ENCODE measurements at regions not wholly inside any gene's neighbourhood (a gene's known extent, or its start where the extent isn't known, plus 50 kb on each side); places are given as distances from the start of the nearest gene placed in this dataset.

DNA sequence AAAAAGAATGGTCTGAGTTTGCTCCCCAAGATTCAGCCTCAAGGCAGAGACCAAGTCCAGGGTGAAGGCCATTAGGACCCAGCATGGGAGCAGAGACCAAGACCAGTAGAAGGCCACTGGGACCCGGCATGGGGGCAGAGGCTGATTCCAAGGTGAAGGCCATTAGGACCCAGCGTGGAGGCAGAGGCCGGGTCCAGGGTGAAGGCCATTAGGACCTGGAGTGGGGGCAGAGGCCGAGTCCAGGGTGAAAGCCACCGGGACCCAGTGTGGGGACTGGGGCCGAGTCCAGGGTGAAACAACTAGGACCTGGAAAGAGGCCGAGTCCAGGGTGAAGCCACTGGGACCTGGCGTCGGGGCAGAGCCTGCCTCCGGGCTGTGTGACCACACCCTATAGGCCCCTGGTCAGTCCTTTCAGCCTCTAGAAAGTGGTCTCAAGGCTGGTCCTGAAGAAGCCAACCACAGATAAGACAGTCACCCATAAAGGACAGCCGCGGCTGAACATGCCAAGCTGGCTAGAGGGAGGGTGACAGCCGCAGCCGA, 113.8 kb upstream of the SALL3 start:
- TF ChIP-seq, protein P1, sequence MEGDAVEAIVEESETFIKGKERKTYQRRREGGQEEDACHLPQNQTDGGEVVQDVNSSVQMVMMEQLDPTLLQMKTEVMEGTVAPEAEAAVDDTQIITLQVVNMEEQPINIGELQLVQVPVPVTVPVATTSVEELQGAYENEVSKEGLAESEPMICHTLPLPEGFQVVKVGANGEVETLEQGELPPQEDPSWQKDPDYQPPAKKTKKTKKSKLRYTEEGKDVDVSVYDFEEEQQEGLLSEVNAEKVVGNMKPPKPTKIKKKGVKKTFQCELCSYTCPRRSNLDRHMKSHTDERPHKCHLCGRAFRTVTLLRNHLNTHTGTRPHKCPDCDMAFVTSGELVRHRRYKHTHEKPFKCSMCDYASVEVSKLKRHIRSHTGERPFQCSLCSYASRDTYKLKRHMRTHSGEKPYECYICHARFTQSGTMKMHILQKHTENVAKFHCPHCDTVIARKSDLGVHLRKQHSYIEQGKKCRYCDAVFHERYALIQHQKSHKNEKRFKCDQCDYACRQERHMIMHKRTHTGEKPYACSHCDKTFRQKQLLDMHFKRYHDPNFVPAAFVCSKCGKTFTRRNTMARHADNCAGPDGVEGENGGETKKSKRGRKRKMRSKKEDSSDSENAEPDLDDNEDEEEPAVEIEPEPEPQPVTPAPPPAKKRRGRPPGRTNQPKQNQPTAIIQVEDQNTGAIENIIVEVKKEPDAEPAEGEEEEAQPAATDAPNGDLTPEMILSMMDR (IDR thresholded peaks at IDR 0.05): no peak
- TF ChIP-seq POLR2AphosphoS5 (IDR thresholded peaks at IDR 0.05): no peak

Measured in sigmoid colon (tissue), 4 donors.